Endothelial cell of umbilical vein (primary cell): ENCODE measurements at regions not wholly inside any gene's neighbourhood (a gene's known extent, or its start where the extent isn't known, plus 50 kb on each side); places are given as distances from the start of the nearest gene placed in this dataset.

Experiments
- BruUV-seq: library from RNA; stranded (reverse); fragments of 400-500 nt; replicated peaks from 2 replicates; lab custom pipeline; 2021; lab: Mats Ljungman, UMichigan
- CTCF ChIA-PET: fragments of 300-600, 350-600 bp; sonication (Branson Sonifier 250); formaldehyde crosslinking; loops from one replicate; lab custom pipeline; 2021; ENCODE audit warnings: antibody characterized with exemption, inconsistent platforms; lab: Charles Lee
- POLR2A ChIA-PET: fragments of 300-600, 350-600 bp; sonication (Branson Sonifier 250); formaldehyde crosslinking; loops from one replicate; lab custom pipeline; 2021; ENCODE audit warnings: antibody characterized with exemption, inconsistent platforms; lab: Charles Lee
- DNase-seq: peaks from one replicate; pipeline ENCODE4 v3.0.0-alpha.2; 2011; ENCODE audit warnings: low read depth, low spot score
- FAIRE-seq: peaks from 2 replicates; lab custom pipeline; 2011; peaks lifted over from hg19 to GRCh38; lab: Jason Lieb, UNC
- H2AFZ ChIP-seq: 2 replicates; pipeline ENCODE4 v1.6.0; 2012; ENCODE audit warnings: low read depth, low read length, control low read depth, inconsistent platforms
- H3K27ac ChIP-seq: 2 replicates; pipeline ENCODE4 v1.5.1; 2011; ENCODE audit warnings: low read depth, mild to moderate bottlenecking, control low read depth, low read length, moderate library complexity; ENCODE audit not compliant: insufficient read depth
- H3K27me3 ChIP-seq, 2 experiments: 2 replicates each; pipeline versions ENCODE4 v1.6.0 to v1.6.1; 2011; ENCODE audit warnings: low read length in 2 of 2, mixed read lengths in 1 of 2; ENCODE audit not compliant: control insufficient read depth in 2 of 2, insufficient read depth in 2 of 2
- H3K36me3 ChIP-seq, 2 experiments: 2 replicates in 1 of 2; 3 replicates in 1 of 2; pipeline ENCODE4 v1.5.1; 2011; ENCODE audit warnings: low read length in 2 of 2, mild to moderate bottlenecking in 1 of 2, moderate library complexity in 1 of 2; ENCODE audit not compliant: control insufficient read depth in 2 of 2, insufficient read depth in 2 of 2; ENCODE audit errors: extremely low read depth in 1 of 2
- H3K4me1 ChIP-seq: 3 replicates; pipeline ENCODE4 v1.5.1; 2011; ENCODE audit warnings: mild to moderate bottlenecking, low read length; ENCODE audit not compliant: control insufficient read depth, insufficient read depth; ENCODE audit errors: extremely low read depth
- H3K4me2 ChIP-seq: 2 replicates; pipeline ENCODE4 v1.6.1; 2011; ENCODE audit warnings: low read length, control low read depth, mixed read lengths; ENCODE audit not compliant: insufficient read depth
- H3K4me3 ChIP-seq, 3 experiments: fragments of 200-600 bp in 1 of 3; sonication (generic), shearing (Covaris generic) in 1 of 3; replicated peaks in 1 of 3; 2 replicates each; pipeline ENCODE4 v1.5.1; 2011 to 2016; ENCODE audit warnings: control low read depth in 3 of 3, low read length in 3 of 3, mild to moderate bottlenecking in 2 of 3, inconsistent platforms in 1 of 3, low read depth in 1 of 3, moderate library complexity in 1 of 3; ENCODE audit not compliant: insufficient read depth in 1 of 3
- H3K79me2 ChIP-seq: 2 replicates; pipeline ENCODE4 v1.6.0; 2012; ENCODE audit warnings: low read length, inconsistent platforms; ENCODE audit not compliant: control insufficient read depth, insufficient read depth
- H3K9ac ChIP-seq: replicated peaks from 2 replicates; pipeline ENCODE3; 2011; ENCODE audit warnings: low read length, control low read depth; ENCODE audit not compliant: insufficient read depth; ENCODE audit errors: extremely low read depth
- H3K9me1 ChIP-seq: replicated peaks from 3 replicates; pipeline ENCODE4 v1.6.0; 2011; ENCODE audit warnings: mild to moderate bottlenecking, low read length; ENCODE audit not compliant: control insufficient read depth, insufficient read depth; ENCODE audit errors: extremely low read depth
- H3K9me3 ChIP-seq: replicated peaks from 2 replicates; pipeline ENCODE4 v1.5.1; 2012; ENCODE audit warnings: low read length, inconsistent platforms; ENCODE audit not compliant: control insufficient read depth, insufficient read depth
- H4K20me1 ChIP-seq: replicated peaks from 2 replicates; pipeline ENCODE3; 2011; ENCODE audit warnings: mild to moderate bottlenecking, low read length; ENCODE audit not compliant: control insufficient read depth, insufficient read depth; ENCODE audit errors: extremely low read depth
- EZH2 ChIP-seq: IDR thresholded peaks from 2 replicates; pipeline ENCODE4 v1.6.1; 2012; ENCODE audit warnings: borderline replicate concordance, low read depth, mild to moderate bottlenecking, moderate library complexity, low read length, inconsistent platforms; ENCODE audit not compliant: severe bottlenecking
- FOS ChIP-seq: IDR thresholded peaks from 2 replicates; pipeline ENCODE4 v1.6.1; 2011; ENCODE audit warnings: mild to moderate bottlenecking, low read length, moderate library complexity, borderline replicate concordance; ENCODE audit not compliant: insufficient read depth
- GATA2 ChIP-seq: IDR thresholded peaks from 2 replicates; pipeline ENCODE4 v1.7.0; 2011; ENCODE audit warnings: low read depth, mild to moderate bottlenecking, moderate library complexity, mixed read lengths, low read length; ENCODE audit not compliant: insufficient read length, insufficient read depth
- JUN ChIP-seq: IDR thresholded peaks from 2 replicates; pipeline ENCODE4 v1.6.1; 2011; ENCODE audit warnings: borderline replicate concordance, low read depth; ENCODE audit not compliant: insufficient read length, insufficient read depth
- MYC ChIP-seq: IDR thresholded peaks from one replicate; pipeline ENCODE4 v1.6.1; 2011; ENCODE audit warnings: mild to moderate bottlenecking, low read depth, low read length
- POLR2A ChIP-seq: IDR thresholded peaks from 2 replicates; pipeline ENCODE4 v1.6.1; 2012; ENCODE audit warnings: low read depth, mild to moderate bottlenecking, control low read depth, low read length
- dilution Hi-C: fragments of 300-500 bp; cut with MboI; formaldehyde crosslinking; loops from one replicate; pipeline ENCODE4 v1.15.0; 2019; ENCODE audit warnings: low sequenced_read_pairs; ENCODE audit not compliant: extremely low pct_ligation_motif_present
- intact Hi-C: fragments of 100-400 bp; cut with micrococcal nuclease; formaldehyde crosslinking; loops from one replicate; pipeline ENCODE4 v1.10.0; 2022
- TF ChIP-seq, protein P1 (sequence below), 2 donors: IDR thresholded peaks; 1 replicate in 1 of 2; 2 replicates in 1 of 2; pipeline ENCODE4 v1.5.1; 2011; ENCODE audit warnings: low read length in 2 of 2, mild to moderate bottlenecking in 2 of 2, moderate library complexity in 2 of 2, control low read depth in 1 of 2, inconsistent platforms in 1 of 2, low read depth in 1 of 2; ENCODE audit not compliant: insufficient read depth in 1 of 2; ENCODE audit errors: extremely low read depth in 1 of 2

DNA sequence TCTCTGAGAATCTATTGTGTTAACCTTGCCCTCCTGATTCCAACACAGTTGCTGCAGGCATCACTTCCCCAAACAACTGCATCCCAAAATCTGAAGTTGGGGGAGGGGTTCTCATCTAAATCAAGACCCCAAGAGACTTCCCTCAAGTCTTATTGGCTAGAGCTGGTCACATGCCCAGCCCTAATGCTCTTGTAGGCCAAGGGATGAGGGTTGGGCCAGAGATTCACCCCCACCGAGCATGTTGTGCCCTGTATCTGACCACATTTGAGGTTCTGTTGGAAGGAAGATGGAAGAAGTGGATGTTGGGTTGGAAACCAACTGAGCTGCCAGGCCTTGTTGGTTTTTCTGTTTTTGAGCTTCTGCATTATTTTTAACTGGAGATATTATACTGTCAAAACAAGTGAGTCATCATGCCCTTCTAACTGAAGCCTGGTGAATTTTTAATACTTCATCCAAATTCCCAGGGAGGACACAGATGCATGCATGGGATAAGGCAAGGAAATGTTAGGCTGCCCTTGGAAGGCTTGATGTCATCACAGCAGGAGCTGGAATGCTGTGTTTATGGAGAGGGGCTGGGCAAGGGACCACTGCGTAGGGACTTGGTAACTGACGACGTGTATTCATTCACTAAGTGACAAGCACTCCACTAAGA lies 68.6 kb upstream of the CACUL1 start:
- H3K27ac ChIP-seq: no peak overlapping the region
- H3K4me3 ChIP-seq: no peak overlapping the region
- intact Hi-C loops (no loop called here), dilution Hi-C loops (no loop called here)
- H3K4me1 ChIP-seq: no peaks in the 10 kb centered on the region
- TF ChIP-seq FOS (no peak), MYC (no peak), GATA2 (no peak), EZH2 (no peak), JUN (no peak), POLR2A (no peak)
- TF ChIP-seq, protein P1, sequence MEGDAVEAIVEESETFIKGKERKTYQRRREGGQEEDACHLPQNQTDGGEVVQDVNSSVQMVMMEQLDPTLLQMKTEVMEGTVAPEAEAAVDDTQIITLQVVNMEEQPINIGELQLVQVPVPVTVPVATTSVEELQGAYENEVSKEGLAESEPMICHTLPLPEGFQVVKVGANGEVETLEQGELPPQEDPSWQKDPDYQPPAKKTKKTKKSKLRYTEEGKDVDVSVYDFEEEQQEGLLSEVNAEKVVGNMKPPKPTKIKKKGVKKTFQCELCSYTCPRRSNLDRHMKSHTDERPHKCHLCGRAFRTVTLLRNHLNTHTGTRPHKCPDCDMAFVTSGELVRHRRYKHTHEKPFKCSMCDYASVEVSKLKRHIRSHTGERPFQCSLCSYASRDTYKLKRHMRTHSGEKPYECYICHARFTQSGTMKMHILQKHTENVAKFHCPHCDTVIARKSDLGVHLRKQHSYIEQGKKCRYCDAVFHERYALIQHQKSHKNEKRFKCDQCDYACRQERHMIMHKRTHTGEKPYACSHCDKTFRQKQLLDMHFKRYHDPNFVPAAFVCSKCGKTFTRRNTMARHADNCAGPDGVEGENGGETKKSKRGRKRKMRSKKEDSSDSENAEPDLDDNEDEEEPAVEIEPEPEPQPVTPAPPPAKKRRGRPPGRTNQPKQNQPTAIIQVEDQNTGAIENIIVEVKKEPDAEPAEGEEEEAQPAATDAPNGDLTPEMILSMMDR (IDR thresholded peaks at IDR 0.05; ENCODE audit: extremely low read depth in 1 of 2, insufficient read depth in 1 of 2, low read depth in 1 of 2, low read length in 2 of 2): no peak
- no peak overlapping the region for H3K9ac ChIP-seq
- BruUV-seq: no TSS peak
- no peaks in the 10 kb centered on the region for H3K27me3 ChIP-seq
- DNase-seq (no peak), FAIRE-seq (no peak)
- POLR2A ChIA-PET: no interaction called here
- H4K20me1 ChIP-seq: no peaks in the 10 kb centered on the region
- H3K4me2 ChIP-seq: no peak overlapping the region
- no peaks in the 10 kb centered on the region for H3K36me3 ChIP-seq
- no peaks in the 10 kb centered on the region for H3K79me2 ChIP-seq
- H3K9me1 ChIP-seq: no peaks in the 10 kb centered on the region
- CTCF ChIA-PET: no interaction called here
- no peaks in the 10 kb centered on the region for H3K9me3 ChIP-seq
- H2AFZ ChIP-seq: no peak overlapping the region
